ENCODE measurements at regions not wholly inside any gene's neighbourhood (a gene's known extent, or its start where the extent isn't known, plus 50 kb on each side); places are given as distances from the start of the nearest gene placed in this dataset.
"Not testable (repeated sequence)": the region's sequence is repeated elsewhere in the genome, so short reads cannot be mapped to it uniquely, and the experiment has no call there.

- no peak overlapping the region for H3K4me3 ChIP-seq (ENCODE audit: insufficient read length, low read depth)
- TF ChIP-seq SUZ12 (IDR thresholded peaks at IDR 0.05; ENCODE audit: extremely low read depth, insufficient read depth, insufficient read length) (no peak), YY1 (IDR thresholded peaks at IDR 0.05; ENCODE audit: insufficient read depth, insufficient read length) (no peak), ZNF274 (IDR thresholded peaks at IDR 0.05; ENCODE audit: low read depth, low read length) (no peak)
- no peaks in the 10 kb centered on the region for H3K27me3 ChIP-seq (ENCODE audit: insufficient read depth, insufficient read length)
- DNase-seq (ENCODE audit: low read depth, low spot score) = no peak
- H3K9ac ChIP-seq (ENCODE audit: insufficient read length, low read depth) = no peak overlapping the region
- H3K4me1 ChIP-seq (ENCODE audit: insufficient read depth, insufficient read length) = no peaks in the 10 kb centered on the region
- H3K9me3 ChIP-seq (ENCODE audit: insufficient read depth, low read length) = no peaks in the 10 kb centered on the region
- no peaks in the 10 kb centered on the region for H3K36me3 ChIP-seq (ENCODE audit: insufficient read depth, insufficient read length, low read length)
These were observed 138.4 kb downstream of the UCK2 start for GRCh38 chr1:165965857-165966256.

GRCh38 chr1:165969366-165969765 is 142.0 kb downstream of the UCK2 start:
- not testable (repeated sequence) for H3K9me3 ChIP-seq (ENCODE audit: insufficient read depth, low read length); H3K4me3 ChIP-seq (ENCODE audit: insufficient read length, low read depth); H3K4me1 ChIP-seq (ENCODE audit: insufficient read depth, insufficient read length); DNase-seq (ENCODE audit: low read depth, low spot score); H3K36me3 ChIP-seq (ENCODE audit: insufficient read depth, insufficient read length, low read length); H3K27me3 ChIP-seq (ENCODE audit: insufficient read depth, insufficient read length); H3K9ac ChIP-seq (ENCODE audit: insufficient read length, low read depth)

GRCh38 chr1:165974598-165975131 is 147.3 kb downstream of the UCK2 start:
- Histone ChIP-seq H3K4me1 (ENCODE audit: insufficient read depth, insufficient read length) (no peaks in the 10 kb centered on the region), H3K4me3 (ENCODE audit: insufficient read length, low read depth) (no peak overlapping the region), H3K27me3 (ENCODE audit: insufficient read depth, insufficient read length) (peaks cover 7% of the 10 kb centered on the region), H3K9me3 (ENCODE audit: insufficient read depth, low read length) (no peaks in the 10 kb centered on the region), H3K9ac (ENCODE audit: insufficient read length, low read depth) (no peak overlapping the region), H3K36me3 (ENCODE audit: insufficient read depth, insufficient read length, low read length) (no peaks in the 10 kb centered on the region)
- DNase-seq (ENCODE audit: low read depth, low spot score) = no peak
- no peak for TF ChIP-seq SUZ12 (IDR thresholded peaks at IDR 0.05; ENCODE audit: extremely low read depth, insufficient read depth, insufficient read length)

- no peak for TF ChIP-seq ZNF274 (IDR thresholded peaks at IDR 0.05; ENCODE audit: low read depth, low read length)
- TF ChIP-seq YY1 (IDR thresholded peaks at IDR 0.05; ENCODE audit: insufficient read depth, insufficient read length) = no peak
- Histone ChIP-seq H3K9ac (ENCODE audit: insufficient read length, low read depth) (no peak overlapping the region), H3K9me3 (ENCODE audit: insufficient read depth, low read length) (no peaks in the 10 kb centered on the region), H3K36me3 (ENCODE audit: insufficient read depth, insufficient read length, low read length) (no peaks in the 10 kb centered on the region), H3K4me1 (ENCODE audit: insufficient read depth, insufficient read length) (no peaks in the 10 kb centered on the region), H3K4me3 (ENCODE audit: insufficient read length, low read depth) (no peak overlapping the region), H3K27me3 (ENCODE audit: insufficient read depth, insufficient read length) (no peaks in the 10 kb centered on the region)
- peak; percentile 9 for DNase-seq (ENCODE audit: low read depth, low spot score)
These were observed 160.9 kb downstream of the UCK2 start for GRCh38 chr1:165988275-165988674.

- no peak for DNase-seq (ENCODE audit: low read depth, low spot score)
- H3K4me3 ChIP-seq (ENCODE audit: insufficient read length, low read depth) = no peak overlapping the region
- TF ChIP-seq SUZ12 (IDR thresholded peaks at IDR 0.05; ENCODE audit: extremely low read depth, insufficient read depth, insufficient read length) = no peak
- TF ChIP-seq ZNF274 (IDR thresholded peaks at IDR 0.05; ENCODE audit: low read depth, low read length) = no peak
- no peak for TF ChIP-seq YY1 (IDR thresholded peaks at IDR 0.05; ENCODE audit: insufficient read depth, insufficient read length)
- no peaks in the 10 kb centered on the region for H3K27me3 ChIP-seq (ENCODE audit: insufficient read depth, insufficient read length)
- no peaks in the 10 kb centered on the region for H3K9me3 ChIP-seq (ENCODE audit: insufficient read depth, low read length)
- H3K4me1 ChIP-seq (ENCODE audit: insufficient read depth, insufficient read length) = no peaks in the 10 kb centered on the region
- no peaks in the 10 kb centered on the region for H3K36me3 ChIP-seq (ENCODE audit: insufficient read depth, insufficient read length, low read length)
- no peak overlapping the region for H3K9ac ChIP-seq (ENCODE audit: insufficient read length, low read depth)
These were observed 161.4 kb downstream of the UCK2 start for GRCh38 chr1:165988817-165989216.

- TF ChIP-seq YY1 (IDR thresholded peaks at IDR 0.05; ENCODE audit: insufficient read depth, insufficient read length) (no peak), SUZ12 (IDR thresholded peaks at IDR 0.05; ENCODE audit: extremely low read depth, insufficient read depth, insufficient read length) (no peak)
- H3K36me3 ChIP-seq (ENCODE audit: insufficient read depth, insufficient read length, low read length) = no peaks in the 10 kb centered on the region
- no peaks in the 10 kb centered on the region for H3K27me3 ChIP-seq (ENCODE audit: insufficient read depth, insufficient read length)
- no peaks in the 10 kb centered on the region for H3K4me1 ChIP-seq (ENCODE audit: insufficient read depth, insufficient read length)
- DNase-seq (ENCODE audit: low read depth, low spot score) = no peak
- no peak overlapping the region for H3K4me3 ChIP-seq (ENCODE audit: insufficient read length, low read depth)
- H3K9ac ChIP-seq (ENCODE audit: insufficient read length, low read depth) = no peak overlapping the region
- no peaks in the 10 kb centered on the region for H3K9me3 ChIP-seq (ENCODE audit: insufficient read depth, low read length)
These were observed 165.1 kb downstream of the UCK2 start for GRCh38 chr1:165992533-165992932.

GRCh38 chr1:165994107-165994506 is 166.7 kb downstream of the UCK2 start:
- DNase-seq (ENCODE audit: low read depth, low spot score) = no peak
- no peak overlapping the region for H3K9ac ChIP-seq (ENCODE audit: insufficient read length, low read depth)

GRCh38 chr1:165999826-166000225 is 167.0 kb downstream of the FAM78B start:
- H3K9me3 ChIP-seq (ENCODE audit: insufficient read depth, low read length) = no peaks in the 10 kb centered on the region
- DNase-seq (ENCODE audit: low read depth, low spot score) = no peak
- no peak overlapping the region for H3K4me3 ChIP-seq (ENCODE audit: insufficient read length, low read depth)
- no peak overlapping the region for H3K9ac ChIP-seq (ENCODE audit: insufficient read length, low read depth)
- TF ChIP-seq SUZ12 (IDR thresholded peaks at IDR 0.05; ENCODE audit: extremely low read depth, insufficient read depth, insufficient read length) (no peak), YY1 (IDR thresholded peaks at IDR 0.05; ENCODE audit: insufficient read depth, insufficient read length) (no peak), ZNF274 (IDR thresholded peaks at IDR 0.05; ENCODE audit: low read depth, low read length) (no peak)
- no peaks in the 10 kb centered on the region for H3K4me1 ChIP-seq (ENCODE audit: insufficient read depth, insufficient read length)
- H3K27me3 ChIP-seq (ENCODE audit: insufficient read depth, insufficient read length) = no peaks in the 10 kb centered on the region
- no peaks in the 10 kb centered on the region for H3K36me3 ChIP-seq (ENCODE audit: insufficient read depth, insufficient read length, low read length)

More at GRCh38 chr1:165994107-165994506, 166.7 kb downstream of the UCK2 start:
- Histone ChIP-seq H3K4me3 (ENCODE audit: insufficient read length, low read depth) (no peak overlapping the region), H3K9me3 (ENCODE audit: insufficient read depth, low read length) (no peaks in the 10 kb centered on the region), H3K27me3 (ENCODE audit: insufficient read depth, insufficient read length) (no peaks in the 10 kb centered on the region), H3K36me3 (ENCODE audit: insufficient read depth, insufficient read length, low read length) (no peaks in the 10 kb centered on the region), H3K4me1 (ENCODE audit: insufficient read depth, insufficient read length) (no peaks in the 10 kb centered on the region)
- TF ChIP-seq ZNF274 (IDR thresholded peaks at IDR 0.05; ENCODE audit: low read depth, low read length) = no peak

Data from NT2/D1 (cell line).